Chondrocyte (in vitro differentiated cells): ENCODE measurements at regions not wholly inside any gene's neighbourhood (a gene's known extent, or its start where the extent isn't known, plus 50 kb on each side); places are given as distances from the start of the nearest gene placed in this dataset.

Source experiments
- DNase-seq: peaks from one replicate; pipeline ENCODE4 v3.0.0; 2021; ENCODE audit warnings: mixed read lengths, low spot score
- H3K27ac Mint-ChIP-seq: one replicate; pipeline ENCODE4 v1.8.0; 2021; ENCODE audit warnings: mild to moderate bottlenecking, moderate library complexity, mixed read lengths; ENCODE audit not compliant: unreplicated experiment
- H3K27me3 Mint-ChIP-seq: 2 replicates; pipeline ENCODE4 v1.8.0; 2021; ENCODE audit warnings: low read depth, mixed read lengths
- H3K36me3 Mint-ChIP-seq: 2 replicates; pipeline ENCODE4 v1.8.0; 2021; ENCODE audit warnings: low read depth, mixed read lengths
- H3K4me1 Mint-ChIP-seq: 2 replicates; pipeline ENCODE4 v1.8.0; 2021; ENCODE audit warnings: low read depth, mild to moderate bottlenecking, mixed read lengths
- H3K4me3 Mint-ChIP-seq: one replicate; pipeline ENCODE4 v1.8.0; 2021; ENCODE audit warnings: mild to moderate bottlenecking, moderate library complexity, mixed read lengths; ENCODE audit not compliant: unreplicated experiment
- H3K9me3 Mint-ChIP-seq: 2 replicates; pipeline ENCODE4 v1.8.0; 2021; ENCODE audit warnings: low read depth, mixed read lengths
- CTCF ChIP-seq: fragments of 200-600 bp; sonication (generic); IDR thresholded peaks from 2 replicates; pipeline ENCODE4 v1.5.0; 2021; ENCODE audit warnings: antibody characterized with exemption, mild to moderate bottlenecking, moderate library complexity

- Mint-ChIP-seq H3K36me3 (peaks cover 2% of the 10 kb centered on the region), H3K9me3 (no peaks in the 10 kb centered on the region), H3K27me3 (no peaks in the 10 kb centered on the region), H3K27ac (no peak overlapping the region), H3K4me3 (no peak overlapping the region), H3K4me1 (peaks cover 55% of the 10 kb centered on the region)
- no peak for TF ChIP-seq CTCF
- DNase-seq, result peak; percentile 79
These were observed 60.2 kb upstream of the PPARA start for GRCh38 chr22:46090036-46090591.

- no peak for TF ChIP-seq CTCF
- Mint-ChIP-seq H3K36me3 (peaks cover 2% of the 10 kb centered on the region), H3K4me1 (peaks cover 50% of the 10 kb centered on the region), H3K27me3 (no peaks in the 10 kb centered on the region), H3K27ac (peak overlapping the region; percentile 76), H3K4me3 (no peak overlapping the region), H3K9me3 (no peaks in the 10 kb centered on the region)
- no peak for DNase-seq
These were observed 59.6 kb upstream of the PPARA start for GRCh38 chr22:46090631-46091201.

- no peaks in the 10 kb centered on the region for H3K27me3 Mint-ChIP-seq
- peak overlapping the region; percentile 76 for H3K27ac Mint-ChIP-seq
- DNase-seq, result no peak
- no peaks in the 10 kb centered on the region for H3K9me3 Mint-ChIP-seq
- H3K36me3 Mint-ChIP-seq, result peaks cover 2% of the 10 kb centered on the region
- H3K4me3 Mint-ChIP-seq, result no peak overlapping the region
- TF ChIP-seq CTCF, result no peak
- peaks cover 44% of the 10 kb centered on the region for H3K4me1 Mint-ChIP-seq
These were observed 58.9 kb upstream of the PPARA start for GRCh38 chr22:46091277-46091977.

- Mint-ChIP-seq H3K27ac (peak overlapping the region; percentile 17), H3K27me3 (no peaks in the 10 kb centered on the region), H3K9me3 (no peaks in the 10 kb centered on the region), H3K36me3 (peaks cover 2% of the 10 kb centered on the region), H3K4me1 (peaks cover 39% of the 10 kb centered on the region), H3K4me3 (no peak overlapping the region)
- TF ChIP-seq CTCF, result no peak
- DNase-seq, result no peak
These were observed 58.3 kb upstream of the PPARA start for GRCh38 chr22:46092011-46092410.

- no peaks in the 10 kb centered on the region for H3K9me3 Mint-ChIP-seq
- no peaks in the 10 kb centered on the region for H3K27me3 Mint-ChIP-seq
- DNase-seq, result no peak
These were observed 57.5 kb upstream of the PPARA start for GRCh38 chr22:46092670-46093410.

More at GRCh38 chr22:46092670-46093410, 57.5 kb upstream of the PPARA start:
- peaks cover 36% of the 10 kb centered on the region for H3K4me1 Mint-ChIP-seq
- TF ChIP-seq CTCF, result no peak
- no peak overlapping the region for H3K4me3 Mint-ChIP-seq
- peaks cover 2% of the 10 kb centered on the region for H3K36me3 Mint-ChIP-seq
- H3K27ac Mint-ChIP-seq, result no peak overlapping the region
